ENCODE measurements at regions not wholly inside any gene's neighbourhood (a gene's known extent, or its start where the extent isn't known, plus 50 kb on each side); places are given as distances from the start of the nearest gene placed in this dataset.
"Not testable (repeated sequence)": the region's sequence is repeated elsewhere in the genome, so short reads cannot be mapped to it uniquely, and the experiment has no call there.

DNA sequence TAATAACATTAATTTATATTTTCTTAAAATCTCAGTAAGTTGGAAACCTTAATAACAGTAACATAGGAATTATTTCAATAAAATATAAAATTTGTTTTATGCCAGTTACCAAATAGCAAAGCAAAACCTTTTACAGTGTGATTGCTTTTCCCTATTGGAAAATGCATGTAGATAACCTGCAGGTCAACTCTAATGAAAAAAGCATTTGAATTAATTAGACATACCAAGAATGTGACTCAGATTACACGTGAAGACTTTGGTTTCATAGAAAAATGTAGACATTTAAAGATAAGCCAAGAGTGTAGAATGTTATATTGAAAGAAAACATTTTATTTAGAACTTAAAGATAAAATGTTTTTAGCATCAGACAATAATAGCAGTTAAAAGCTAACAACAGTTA is 888.1 kb downstream of the TMEM121 start:
- H3K79me2 ChIP-seq (ENCODE audit: control insufficient read depth, insufficient read depth, low read length): no peaks in the 10 kb centered on the region
- no peaks in the 10 kb centered on the region for H3K9me3 ChIP-seq (ENCODE audit: control insufficient read depth, insufficient read depth, low read depth, low read length)
- H3K4me1 ChIP-seq (ENCODE audit: control insufficient read depth, extremely low read depth, insufficient read depth, low read length): no peaks in the 10 kb centered on the region
- no peaks in the 10 kb centered on the region for H3K27me3 ChIP-seq (ENCODE audit: control insufficient read depth, insufficient read depth, low read length)
- no peak overlapping the region for H3K4me2 ChIP-seq (ENCODE audit: extremely low read depth, insufficient read depth, low read length)
- DNase-seq (ENCODE audit: low read depth in 2 of 2): no peak
- no peak overlapping the region for H3K27ac ChIP-seq (ENCODE audit: insufficient read depth, low read length)
- H2AFZ ChIP-seq (ENCODE audit: low read length): no peak overlapping the region
- H3K4me3 ChIP-seq (replicated peaks in 1 of 4; ENCODE audit: control extremely low read depth in 1 of 4, insufficient read depth in 1 of 4, low read depth in 3 of 4, low read length in 4 of 4): no peak overlapping the region
- H3K9ac ChIP-seq (ENCODE audit: insufficient read depth, low read length): no peak overlapping the region
- no peaks in the 10 kb centered on the region for H4K20me1 ChIP-seq (ENCODE audit: control insufficient read depth, extremely low read depth, insufficient read depth, low read length)
- H3K36me3 ChIP-seq (ENCODE audit: control insufficient read depth, insufficient read depth, low read length): no peaks in the 10 kb centered on the region
- TF ChIP-seq, protein P1, sequence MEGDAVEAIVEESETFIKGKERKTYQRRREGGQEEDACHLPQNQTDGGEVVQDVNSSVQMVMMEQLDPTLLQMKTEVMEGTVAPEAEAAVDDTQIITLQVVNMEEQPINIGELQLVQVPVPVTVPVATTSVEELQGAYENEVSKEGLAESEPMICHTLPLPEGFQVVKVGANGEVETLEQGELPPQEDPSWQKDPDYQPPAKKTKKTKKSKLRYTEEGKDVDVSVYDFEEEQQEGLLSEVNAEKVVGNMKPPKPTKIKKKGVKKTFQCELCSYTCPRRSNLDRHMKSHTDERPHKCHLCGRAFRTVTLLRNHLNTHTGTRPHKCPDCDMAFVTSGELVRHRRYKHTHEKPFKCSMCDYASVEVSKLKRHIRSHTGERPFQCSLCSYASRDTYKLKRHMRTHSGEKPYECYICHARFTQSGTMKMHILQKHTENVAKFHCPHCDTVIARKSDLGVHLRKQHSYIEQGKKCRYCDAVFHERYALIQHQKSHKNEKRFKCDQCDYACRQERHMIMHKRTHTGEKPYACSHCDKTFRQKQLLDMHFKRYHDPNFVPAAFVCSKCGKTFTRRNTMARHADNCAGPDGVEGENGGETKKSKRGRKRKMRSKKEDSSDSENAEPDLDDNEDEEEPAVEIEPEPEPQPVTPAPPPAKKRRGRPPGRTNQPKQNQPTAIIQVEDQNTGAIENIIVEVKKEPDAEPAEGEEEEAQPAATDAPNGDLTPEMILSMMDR (conservative IDR thresholded peaks at IDR 0.05 in 1 of 2, IDR thresholded peaks at IDR 0.05 in 1 of 2; ENCODE audit: low read depth in 1 of 2, low read length in 2 of 2): no peak
- TF ChIP-seq EZH2 (IDR thresholded peaks at IDR 0.05; ENCODE audit: low read length, missing control alignments): no peak

DNA sequence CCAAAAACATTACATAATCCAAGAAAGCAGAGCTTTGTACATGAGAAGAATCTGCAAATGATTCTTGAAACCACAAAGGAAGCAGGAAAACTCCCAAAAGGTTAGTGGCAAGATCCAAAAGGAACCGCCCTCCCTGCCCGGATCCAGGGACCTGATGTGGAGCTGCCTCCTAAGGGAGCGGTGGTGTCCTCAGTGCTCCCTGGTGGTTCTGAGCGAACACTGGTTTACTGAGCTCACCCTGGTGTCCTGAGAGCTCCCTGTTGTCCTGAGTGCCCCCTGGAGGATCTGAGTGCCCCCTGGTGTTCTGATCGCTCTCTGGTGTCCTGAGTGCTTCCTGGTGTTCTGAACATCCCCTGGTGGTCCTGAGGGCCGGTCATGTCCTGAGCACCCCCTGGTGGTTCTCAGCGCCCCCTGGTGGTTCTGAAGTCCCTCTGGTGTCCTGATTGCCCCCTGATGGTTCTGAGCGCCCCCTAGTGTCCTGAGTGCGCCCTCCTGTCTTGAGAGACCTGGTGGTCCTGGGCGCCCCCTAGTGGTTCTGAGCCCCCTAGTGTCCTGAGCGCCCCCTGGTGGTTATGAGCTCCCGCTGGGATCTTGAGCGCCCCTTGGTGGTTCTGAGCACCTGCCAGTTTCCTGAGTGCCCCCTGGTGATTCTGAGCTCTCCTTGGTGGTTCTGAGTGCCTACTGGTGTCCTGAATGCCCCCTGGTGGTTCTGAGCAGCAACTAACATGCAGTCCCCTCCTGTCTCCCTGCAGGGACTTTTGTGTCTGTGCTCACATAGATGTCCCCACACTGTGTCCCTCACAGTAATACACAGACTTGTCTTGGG is 891.1 kb downstream of the TMEM121 start:
- H4K20me1 ChIP-seq (ENCODE audit: control insufficient read depth, extremely low read depth, insufficient read depth, low read length): no peaks in the 10 kb centered on the region
- H3K79me2 ChIP-seq (ENCODE audit: control insufficient read depth, insufficient read depth, low read length): no peaks in the 10 kb centered on the region
- no peak overlapping the region for H3K4me2 ChIP-seq (ENCODE audit: extremely low read depth, insufficient read depth, low read length)
- no peak for DNase-seq (ENCODE audit: low read depth in 2 of 2)
- no peak overlapping the region for H3K9ac ChIP-seq (ENCODE audit: insufficient read depth, low read length)
- H3K27me3 ChIP-seq (ENCODE audit: control insufficient read depth, insufficient read depth, low read length): no peaks in the 10 kb centered on the region
- TF ChIP-seq, protein P1 (conservative IDR thresholded peaks at IDR 0.05 in 1 of 2, IDR thresholded peaks at IDR 0.05 in 1 of 2; ENCODE audit: low read depth in 1 of 2, low read length in 2 of 2): peak; percentile 6 to 29
- no peak for TF ChIP-seq EZH2 (IDR thresholded peaks at IDR 0.05; ENCODE audit: low read length, missing control alignments)
- no peaks in the 10 kb centered on the region for H3K9me3 ChIP-seq (ENCODE audit: control insufficient read depth, insufficient read depth, low read depth, low read length)
- no peaks in the 10 kb centered on the region for H3K4me1 ChIP-seq (ENCODE audit: control insufficient read depth, extremely low read depth, insufficient read depth, low read length)
- H3K4me3 ChIP-seq (replicated peaks in 1 of 4; ENCODE audit: control extremely low read depth in 1 of 4, insufficient read depth in 1 of 4, low read depth in 3 of 4, low read length in 4 of 4): no peak overlapping the region
- no peaks in the 10 kb centered on the region for H3K36me3 ChIP-seq (ENCODE audit: control insufficient read depth, insufficient read depth, low read length)
- no peak overlapping the region for H3K27ac ChIP-seq (ENCODE audit: insufficient read depth, low read length)
- no peak overlapping the region for H2AFZ ChIP-seq (ENCODE audit: low read length)

DNA sequence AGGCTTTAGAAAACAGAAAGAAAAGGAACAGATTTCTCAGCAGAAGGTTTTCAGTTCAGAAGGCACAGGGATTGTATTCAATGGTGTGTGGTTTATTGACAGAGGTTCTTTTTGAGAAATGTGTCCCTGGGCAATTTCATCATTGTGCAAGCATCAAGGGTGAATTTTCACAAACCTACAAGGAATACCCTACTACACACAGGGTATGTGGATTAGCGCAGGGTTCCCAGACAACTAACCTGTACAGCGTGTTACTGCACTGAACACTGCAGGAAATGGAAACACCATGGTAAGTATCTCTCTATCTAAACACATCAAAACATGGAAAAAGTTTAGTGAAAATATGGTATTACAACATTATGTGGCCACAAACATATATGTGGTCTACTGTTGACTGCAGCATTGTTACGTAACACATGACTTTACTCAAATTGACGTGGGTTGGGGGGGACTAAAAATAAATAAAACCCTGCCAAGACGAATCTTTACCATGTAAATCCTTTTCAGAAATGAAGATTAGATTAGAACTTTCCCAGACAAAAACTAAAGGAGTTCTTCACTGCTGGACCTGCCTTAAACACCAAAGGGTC is 893.1 kb downstream of the TMEM121 start:
- H3K4me2 ChIP-seq (ENCODE audit: extremely low read depth, insufficient read depth, low read length): no peak overlapping the region
- H3K27me3 ChIP-seq (ENCODE audit: control insufficient read depth, insufficient read depth, low read length): no peaks in the 10 kb centered on the region
- DNase-seq (ENCODE audit: low read depth in 2 of 2): no peak
- no peaks in the 10 kb centered on the region for H3K36me3 ChIP-seq (ENCODE audit: control insufficient read depth, insufficient read depth, low read length)
- no peaks in the 10 kb centered on the region for H4K20me1 ChIP-seq (ENCODE audit: control insufficient read depth, extremely low read depth, insufficient read depth, low read length)
- no peak overlapping the region for H3K9ac ChIP-seq (ENCODE audit: insufficient read depth, low read length)
- no peaks in the 10 kb centered on the region for H3K9me3 ChIP-seq (ENCODE audit: control insufficient read depth, insufficient read depth, low read depth, low read length)
- no peaks in the 10 kb centered on the region for H3K79me2 ChIP-seq (ENCODE audit: control insufficient read depth, insufficient read depth, low read length)
- no peak overlapping the region for H2AFZ ChIP-seq (ENCODE audit: low read length)
- H3K4me3 ChIP-seq (replicated peaks in 1 of 4; ENCODE audit: control extremely low read depth in 1 of 4, insufficient read depth in 1 of 4, low read depth in 3 of 4, low read length in 4 of 4): no peak overlapping the region
- no peak overlapping the region for H3K27ac ChIP-seq (ENCODE audit: insufficient read depth, low read length)
- TF ChIP-seq EZH2 (IDR thresholded peaks at IDR 0.05; ENCODE audit: low read length, missing control alignments): no peak
- TF ChIP-seq, protein P1 (conservative IDR thresholded peaks at IDR 0.05 in 1 of 2, IDR thresholded peaks at IDR 0.05 in 1 of 2; ENCODE audit: low read depth in 1 of 2, low read length in 2 of 2): no peak
- no peaks in the 10 kb centered on the region for H3K4me1 ChIP-seq (ENCODE audit: control insufficient read depth, extremely low read depth, insufficient read depth, low read length)

DNA sequence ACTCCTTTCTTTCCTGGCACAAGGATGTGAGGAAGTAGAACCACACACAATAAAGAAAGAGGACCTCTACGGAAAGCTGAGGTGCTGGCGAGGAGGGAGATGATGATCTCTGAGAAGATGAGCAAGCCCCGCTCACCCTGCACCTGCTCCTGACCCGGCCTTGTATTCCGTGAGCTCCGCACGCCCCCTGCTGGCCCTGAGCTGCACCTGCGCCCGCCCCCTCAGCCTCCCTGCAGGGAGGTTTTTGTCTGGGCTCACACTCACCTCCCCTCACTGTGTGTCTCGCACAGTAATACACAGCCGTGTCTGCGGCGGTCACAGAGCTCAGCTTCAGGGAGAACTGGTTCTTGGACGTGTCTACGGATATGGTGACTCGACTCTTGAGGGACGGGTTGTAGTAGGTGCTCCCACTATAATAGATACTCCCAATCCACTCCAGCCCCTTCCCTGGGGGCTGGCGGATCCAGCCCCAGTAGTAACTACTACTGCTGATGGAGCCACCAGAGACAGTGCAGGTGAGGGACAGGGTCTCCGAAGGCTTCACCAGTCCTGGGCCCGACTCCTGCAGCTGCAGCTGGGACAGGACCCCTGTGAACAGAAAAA is 895.1 kb downstream of the TMEM121 start:
- H3K4me1 ChIP-seq (ENCODE audit: control insufficient read depth, extremely low read depth, insufficient read depth, low read length); DNase-seq (ENCODE audit: low read depth in 2 of 2); H3K4me2 ChIP-seq (ENCODE audit: extremely low read depth, insufficient read depth, low read length): not testable (repeated sequence)

More for the DNA sequence above, 895.1 kb downstream of the TMEM121 start:
- H3K4me3 ChIP-seq (replicated peaks in 1 of 4; ENCODE audit: control extremely low read depth in 1 of 4, insufficient read depth in 1 of 4, low read depth in 3 of 4, low read length in 4 of 4); H3K36me3 ChIP-seq (ENCODE audit: control insufficient read depth, insufficient read depth, low read length); H4K20me1 ChIP-seq (ENCODE audit: control insufficient read depth, extremely low read depth, insufficient read depth, low read length); H2AFZ ChIP-seq (ENCODE audit: low read length); H3K27me3 ChIP-seq (ENCODE audit: control insufficient read depth, insufficient read depth, low read length); H3K79me2 ChIP-seq (ENCODE audit: control insufficient read depth, insufficient read depth, low read length); H3K27ac ChIP-seq (ENCODE audit: insufficient read depth, low read length); H3K9ac ChIP-seq (ENCODE audit: insufficient read depth, low read length); H3K9me3 ChIP-seq (ENCODE audit: control insufficient read depth, insufficient read depth, low read depth, low read length): not testable (repeated sequence)
